HEK293 (cell line): ENCODE measurements at regions not wholly inside any gene's neighbourhood (a gene's known extent, or its start where the extent isn't known, plus 50 kb on each side); places are given as distances from the start of the nearest gene placed in this dataset.

Source experiments
- CTCF ChIA-PET: fragments of 350-600 bp; formaldehyde crosslinking; extraction: SDS; loops from one replicate; lab custom pipeline; 2021; ENCODE audit warnings: antibody characterized with exemption; lab: Yijun Ruan, JAX
- POLR2A ChIA-PET: fragments of 300-600 bp; formaldehyde crosslinking; extraction: SDS; loops from one replicate; lab custom pipeline; 2020; ENCODE audit warnings: antibody characterized with exemption, inconsistent platforms; lab: Yijun Ruan, JAX
- H3K27ac ChIP-seq: fragments of 200-500 bp; sonication (Bioruptor generic); 2 replicates; pipeline ENCODE4 v1.5.1; 2014; ENCODE audit warnings: low read depth, low read length, control low read depth, inconsistent platforms; ENCODE audit errors: extremely low read depth
- H3K36me3 ChIP-seq, 2 experiments: fragments of 200-500 bp in 1 of 2; sonication (Bioruptor generic) in 1 of 2; 1 replicate in 1 of 2; 2 replicates in 1 of 2; pipeline ENCODE4 v1.5.1; 2014 to 2017; ENCODE audit warnings: inconsistent platforms in 2 of 2, low read length in 2 of 2; ENCODE audit not compliant: control insufficient read depth in 2 of 2, insufficient read depth in 1 of 2
- H3K4me1 ChIP-seq: fragments of 200-500 bp; sonication (Bioruptor generic); 2 replicates; pipeline ENCODE4 v1.5.1; 2014; ENCODE audit warnings: mild to moderate bottlenecking, low read length, inconsistent platforms; ENCODE audit not compliant: control insufficient read depth, insufficient read depth
- H3K4me3 ChIP-seq: 2 replicates; pipeline ENCODE4 v1.5.1; 2011; ENCODE audit warnings: low read depth, mild to moderate bottlenecking, control low read depth, low read length, moderate library complexity
- H3K9me3 ChIP-seq: fragments of 200-500 bp; sonication (Bioruptor generic); 2 replicates; pipeline ENCODE4 v1.5.1; 2014; ENCODE audit warnings: low read depth, low read length, inconsistent platforms; ENCODE audit not compliant: control insufficient read depth, insufficient read depth
- FEZF1 ChIP-seq: fragments of 450-650 bp; formaldehyde crosslinking; IDR thresholded peaks from 2 replicates; pipeline ENCODE4 v1.5.1; 2016; ENCODE audit warnings: missing biosample characterization, missing genetic modification characterization
- GLIS2 ChIP-seq: fragments of 450-650 bp; formaldehyde crosslinking; IDR thresholded peaks from 2 replicates; pipeline ENCODE4 v1.5.1; 2016; ENCODE audit warnings: missing biosample characterization, missing genetic modification characterization
- INSM2 ChIP-seq: fragments of 450-650 bp; formaldehyde crosslinking; IDR thresholded peaks from 2 replicates; pipeline ENCODE4 v1.5.1; 2016; ENCODE audit warnings: missing biosample characterization, missing genetic modification characterization
- KLF9 ChIP-seq: fragments of 450-650 bp; formaldehyde crosslinking; IDR thresholded peaks from 2 replicates; pipeline ENCODE4 v1.5.1; 2016; ENCODE audit warnings: missing biosample characterization, missing genetic modification characterization, low read depth
- MEIS1 ChIP-seq: sonication (generic); formaldehyde crosslinking; IDR thresholded peaks from 2 replicates; pipeline ENCODE4 v1.8.1; 2022; ENCODE audit warnings: missing genetic modification reagents, mild to moderate bottlenecking, borderline replicate concordance
- OVOL3 ChIP-seq: fragments of 450-650 bp; formaldehyde crosslinking; IDR thresholded peaks from 2 replicates; pipeline ENCODE4 v1.5.1; 2016; ENCODE audit warnings: missing biosample characterization, missing genetic modification characterization
- PRDM2 ChIP-seq: fragments of 450-650 bp; formaldehyde crosslinking; IDR thresholded peaks from 2 replicates; pipeline ENCODE4 v1.5.1; 2016; ENCODE audit warnings: missing biosample characterization, missing genetic modification characterization, borderline replicate concordance
- SP3 ChIP-seq: fragments of 450-650 bp; formaldehyde crosslinking; IDR thresholded peaks from 2 replicates; pipeline ENCODE4 v1.5.1; 2016; ENCODE audit warnings: missing biosample characterization, missing genetic modification characterization
- ZBTB26 ChIP-seq: fragments of 450-650 bp; formaldehyde crosslinking; optimal IDR thresholded peaks from 2 replicates; pipeline ENCODE3; 2016; ENCODE audit warnings: missing biosample characterization, mild to moderate bottlenecking, missing genetic modification characterization
- ZBTB8A ChIP-seq: fragments of 450-650 bp; formaldehyde crosslinking; IDR thresholded peaks from 2 replicates; pipeline ENCODE4 v1.5.1; 2016; ENCODE audit warnings: missing biosample characterization, missing genetic modification characterization
- ZIC2 ChIP-seq: fragments of 450-650 bp; formaldehyde crosslinking; IDR thresholded peaks from 2 replicates; pipeline ENCODE4 v1.5.1; 2016; ENCODE audit warnings: missing biosample characterization, missing genetic modification characterization
- ZNF148 ChIP-seq: fragments of 450-650 bp; formaldehyde crosslinking; IDR thresholded peaks from 2 replicates; pipeline ENCODE4 v1.5.0; 2017; ENCODE audit warnings: missing biosample characterization, missing genetic modification characterization, borderline replicate concordance
- ZNF211 ChIP-seq: fragments of 450-650 bp; formaldehyde crosslinking; IDR thresholded peaks from 2 replicates; pipeline ENCODE4 v1.5.1; 2016; ENCODE audit warnings: low read depth, missing biosample characterization, missing genetic modification characterization
- ZNF37A ChIP-seq: fragments of 450-650 bp; IDR thresholded peaks from 2 replicates; pipeline ENCODE4 v1.5.1; 2018; ENCODE audit warnings: missing biosample characterization, missing genetic modification characterization
- ZNF521 ChIP-seq: fragments of 450-650 bp; formaldehyde crosslinking; IDR thresholded peaks from 2 replicates; pipeline ENCODE4 v1.5.1; 2017; ENCODE audit warnings: missing biosample characterization, mild to moderate bottlenecking, missing genetic modification characterization
- ZNF677 ChIP-seq: fragments of 450-650 bp; IDR thresholded peaks from 2 replicates; pipeline ENCODE4 v1.5.0; 2018; ENCODE audit warnings: missing biosample characterization, mild to moderate bottlenecking, missing genetic modification characterization, moderate library complexity
- ZSCAN23 ChIP-seq: fragments of 450-650 bp; formaldehyde crosslinking; IDR thresholded peaks from 2 replicates; pipeline ENCODE4 v1.5.1; 2016; ENCODE audit warnings: missing biosample characterization, missing genetic modification characterization
- ZSCAN30 ChIP-seq: fragments of 450-650 bp; IDR thresholded peaks from 2 replicates; pipeline ENCODE4 v1.5.1; 2018; ENCODE audit warnings: missing biosample characterization, mild to moderate bottlenecking, missing genetic modification characterization, moderate library complexity
- TF ChIP-seq, protein P1 (sequence below): sonication (generic); formaldehyde crosslinking; IDR thresholded peaks from 2 replicates; pipeline ENCODE4 v1.8.1; 2022; ENCODE audit warnings: mild to moderate bottlenecking, moderate library complexity, missing genetic modification reagents
- TF ChIP-seq, protein P2 (sequence below): fragments of 450-650 bp; formaldehyde crosslinking; IDR thresholded peaks from 2 replicates; pipeline ENCODE4 v1.5.1; 2016; ENCODE audit warnings: missing biosample characterization, missing genetic modification characterization

- ChIA-PET CTCF (interaction anchor here (0.5 to 0.7 kb wide), 2 partner anchors 15 to 241 kb away, joined by 3 read pairs; no protein-coding TSS in a partner anchor), POLR2A (no interaction called here)
- H3K4me3 ChIP-seq, result no peak overlapping the region
- H3K9me3 ChIP-seq, result no peaks in the 10 kb centered on the region
- H3K36me3 ChIP-seq, result no peaks in the 10 kb centered on the region
- H3K4me1 ChIP-seq, result no peaks in the 10 kb centered on the region
- TF ChIP-seq PRDM2 (tag by site-specific recombination) (no peak), ZSCAN23 (tag by site-specific recombination) (no peak), ZNF148 (tag by site-specific recombination) (no peak), ZBTB26 (tag by site-specific recombination) (no peak), ZNF677 (tag by site-specific recombination) (no peak), OVOL3 (no peak), ZSCAN30 (tag by site-specific recombination) (no peak), GLIS2 (no peak), ZBTB8A (tag by site-specific recombination) (no peak)
- no peak overlapping the region for H3K27ac ChIP-seq
Observed at GRCh38 chr6:153572371-153572770, 441.3 kb upstream of the RGS17 start.

DNA sequence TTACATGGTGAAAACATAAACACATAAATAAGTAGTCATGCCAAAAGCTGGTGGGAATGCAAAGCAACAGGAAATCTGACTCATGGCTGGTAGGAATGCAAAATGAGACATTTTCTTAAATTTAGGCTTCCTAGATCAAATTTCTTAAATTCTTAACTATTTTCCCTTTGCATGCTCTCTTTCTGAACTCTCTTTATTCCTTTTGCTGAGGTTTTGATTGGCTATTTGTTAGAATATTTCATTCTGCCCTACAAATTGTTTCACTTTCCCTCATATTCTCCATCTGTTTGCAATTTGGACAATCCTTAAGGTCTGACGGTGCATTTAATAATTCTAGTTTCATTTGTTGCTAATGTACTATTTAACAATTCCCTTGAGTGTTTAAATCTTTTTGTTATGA lies 437.5 kb upstream of the RGS17 start:
- ChIA-PET CTCF (no interaction called here), POLR2A (no interaction called here)
- no peak overlapping the region for H3K27ac ChIP-seq
- H3K36me3 ChIP-seq, result no peaks in the 10 kb centered on the region
- TF ChIP-seq FEZF1 (tag by site-specific recombination) (no peak), SP3 (tag by site-specific recombination) (no peak), KLF9 (tag by site-specific recombination) (no peak), ZNF37A (tag by site-specific recombination) (no peak), ZIC2 (tag by site-specific recombination) (no peak), MEIS1 (no peak), INSM2 (tag by site-specific recombination) (no peak), ZNF211 (tag by site-specific recombination) (no peak), ZNF521 (no peak)
- TF ChIP-seq, protein P1, sequence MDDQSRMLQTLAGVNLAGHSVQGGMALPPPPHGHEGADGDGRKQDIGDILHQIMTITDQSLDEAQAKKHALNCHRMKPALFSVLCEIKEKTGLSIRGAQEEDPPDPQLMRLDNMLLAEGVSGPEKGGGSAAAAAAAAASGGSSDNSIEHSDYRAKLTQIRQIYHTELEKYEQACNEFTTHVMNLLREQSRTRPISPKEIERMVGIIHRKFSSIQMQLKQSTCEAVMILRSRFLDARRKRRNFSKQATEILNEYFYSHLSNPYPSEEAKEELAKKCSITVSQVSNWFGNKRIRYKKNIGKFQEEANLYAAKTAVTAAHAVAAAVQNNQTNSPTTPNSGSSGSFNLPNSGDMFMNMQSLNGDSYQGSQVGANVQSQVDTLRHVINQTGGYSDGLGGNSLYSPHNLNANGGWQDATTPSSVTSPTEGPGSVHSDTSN (CRISPR knock-in tag), result no peak
- TF ChIP-seq, protein P2, sequence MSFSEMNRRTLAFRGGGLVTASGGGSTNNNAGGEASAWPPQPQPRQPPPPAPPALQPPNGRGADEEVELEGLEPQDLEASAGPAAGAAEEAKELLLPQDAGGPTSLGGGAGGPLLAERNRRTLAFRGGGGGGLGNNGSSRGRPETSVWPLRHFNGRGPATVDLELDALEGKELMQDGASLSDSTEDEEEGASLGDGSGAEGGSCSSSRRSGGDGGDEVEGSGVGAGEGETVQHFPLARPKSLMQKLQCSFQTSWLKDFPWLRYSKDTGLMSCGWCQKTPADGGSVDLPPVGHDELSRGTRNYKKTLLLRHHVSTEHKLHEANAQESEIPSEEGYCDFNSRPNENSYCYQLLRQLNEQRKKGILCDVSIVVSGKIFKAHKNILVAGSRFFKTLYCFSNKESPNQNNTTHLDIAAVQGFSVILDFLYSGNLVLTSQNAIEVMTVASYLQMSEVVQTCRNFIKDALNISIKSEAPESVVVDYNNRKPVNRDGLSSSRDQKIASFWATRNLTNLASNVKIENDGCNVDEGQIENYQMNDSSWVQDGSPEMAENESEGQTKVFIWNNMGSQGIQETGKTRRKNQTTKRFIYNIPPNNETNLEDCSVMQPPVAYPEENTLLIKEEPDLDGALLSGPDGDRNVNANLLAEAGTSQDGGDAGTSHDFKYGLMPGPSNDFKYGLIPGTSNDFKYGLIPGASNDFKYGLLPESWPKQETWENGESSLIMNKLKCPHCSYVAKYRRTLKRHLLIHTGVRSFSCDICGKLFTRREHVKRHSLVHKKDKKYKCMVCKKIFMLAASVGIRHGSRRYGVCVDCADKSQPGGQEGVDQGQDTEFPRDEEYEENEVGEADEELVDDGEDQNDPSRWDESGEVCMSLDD (tag by site-specific recombination), result no peak
- H3K4me1 ChIP-seq, result no peaks in the 10 kb centered on the region
- no peaks in the 10 kb centered on the region for H3K9me3 ChIP-seq
- no peak overlapping the region for H3K4me3 ChIP-seq
